HCT116 (cell line): ENCODE measurements at regions not wholly inside any gene's neighbourhood (a gene's known extent, or its start where the extent isn't known, plus 50 kb on each side); places are given as distances from the start of the nearest gene placed in this dataset.

Experiments
- ELF1 ChIP-seq: IDR thresholded peaks from 2 replicates; pipeline ENCODE4 v1.6.1; 2012; ENCODE audit warnings: low read depth, borderline replicate concordance
- EZH2 ChIP-seq: fragments of 200-600 bp; sonication (generic); IDR thresholded peaks from 2 replicates; pipeline ENCODE4 v1.6.1; 2017; ENCODE audit warnings: antibody characterized with exemption, mixed run types
- JUND ChIP-seq: IDR thresholded peaks from 2 replicates; pipeline ENCODE4 v1.6.1; 2012
- POLR2A ChIP-seq: IDR thresholded peaks from 2 replicates; pipeline ENCODE4 v1.7.0; 2011; ENCODE audit warnings: borderline replicate concordance; ENCODE audit not compliant: insufficient read depth, insufficient read length; ENCODE audit errors: extremely low read depth
- RAD21 ChIP-seq: IDR thresholded peaks from 2 replicates; pipeline ENCODE4 v1.6.1; 2012; ENCODE audit warnings: low read depth, mild to moderate bottlenecking
- SP1 ChIP-seq: IDR thresholded peaks from 2 replicates; pipeline ENCODE4 v1.6.1; 2012; ENCODE audit warnings: low read depth
- TCF7L2 ChIP-seq: IDR thresholded peaks from 2 replicates; pipeline ENCODE4 v1.7.0; 2011; ENCODE audit warnings: borderline replicate concordance, inconsistent platforms; ENCODE audit not compliant: insufficient read depth, insufficient read length; ENCODE audit errors: extremely low read depth
- YY1 ChIP-seq: IDR thresholded peaks from 2 replicates; pipeline ENCODE4 v1.6.1; 2011; ENCODE audit warnings: low read length, low read depth, moderate library complexity, mild to moderate bottlenecking; ENCODE audit not compliant: insufficient replicate concordance; ENCODE audit errors: extremely low read depth
- TF ChIP-seq, protein P1 (sequence below), 3 experiments: fragments of 200-600 bp in 1 of 3; sonication (generic) in 1 of 3; IDR thresholded peaks in 2 of 3; conservative IDR thresholded peaks in 1 of 3; 2 replicates each; pipeline ENCODE4 v1.5.1; 2012 to 2017; ENCODE audit warnings: low read depth in 2 of 3, low read length in 2 of 3, antibody characterized with exemption in 1 of 3, borderline replicate concordance in 1 of 3, control low read depth in 1 of 3, mild to moderate bottlenecking in 1 of 3, mixed read lengths in 1 of 3, mixed run types in 1 of 3, moderate library complexity in 1 of 3; ENCODE audit not compliant: insufficient read depth in 1 of 3
- TF ChIP-seq, protein P2 (sequence below): IDR thresholded peaks from 2 replicates; pipeline ENCODE4 v1.6.1; 2012; ENCODE audit warnings: low read depth

DNA sequence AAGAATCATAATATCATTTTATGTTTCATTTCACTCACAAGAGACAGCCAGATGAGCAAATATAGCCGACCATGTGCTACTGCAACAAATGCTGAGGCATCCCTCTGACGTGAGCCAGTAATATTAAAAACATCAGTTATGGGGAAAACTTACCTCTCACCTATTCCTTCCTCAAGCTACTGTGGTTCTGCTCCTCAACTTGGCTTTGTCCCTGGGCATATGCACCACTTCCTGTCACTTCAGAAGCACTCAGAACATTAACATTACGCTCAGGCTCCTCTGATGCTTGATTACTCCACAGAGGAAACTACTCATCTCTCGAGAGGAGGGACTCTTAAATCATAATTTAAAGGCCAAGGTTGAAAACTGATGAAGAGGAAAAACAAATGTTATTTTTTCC is 457.0 kb upstream of the ALCAM start:
- TF ChIP-seq SP1 (no peak), JUND (no peak), EZH2 (no peak), POLR2A (no peak), TCF7L2 (no peak), YY1 (no peak), RAD21 (no peak), ELF1 (no peak)
- TF ChIP-seq, protein P1, sequence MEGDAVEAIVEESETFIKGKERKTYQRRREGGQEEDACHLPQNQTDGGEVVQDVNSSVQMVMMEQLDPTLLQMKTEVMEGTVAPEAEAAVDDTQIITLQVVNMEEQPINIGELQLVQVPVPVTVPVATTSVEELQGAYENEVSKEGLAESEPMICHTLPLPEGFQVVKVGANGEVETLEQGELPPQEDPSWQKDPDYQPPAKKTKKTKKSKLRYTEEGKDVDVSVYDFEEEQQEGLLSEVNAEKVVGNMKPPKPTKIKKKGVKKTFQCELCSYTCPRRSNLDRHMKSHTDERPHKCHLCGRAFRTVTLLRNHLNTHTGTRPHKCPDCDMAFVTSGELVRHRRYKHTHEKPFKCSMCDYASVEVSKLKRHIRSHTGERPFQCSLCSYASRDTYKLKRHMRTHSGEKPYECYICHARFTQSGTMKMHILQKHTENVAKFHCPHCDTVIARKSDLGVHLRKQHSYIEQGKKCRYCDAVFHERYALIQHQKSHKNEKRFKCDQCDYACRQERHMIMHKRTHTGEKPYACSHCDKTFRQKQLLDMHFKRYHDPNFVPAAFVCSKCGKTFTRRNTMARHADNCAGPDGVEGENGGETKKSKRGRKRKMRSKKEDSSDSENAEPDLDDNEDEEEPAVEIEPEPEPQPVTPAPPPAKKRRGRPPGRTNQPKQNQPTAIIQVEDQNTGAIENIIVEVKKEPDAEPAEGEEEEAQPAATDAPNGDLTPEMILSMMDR (IDR thresholded peaks at IDR 0.05 in 2 of 3, conservative IDR thresholded peaks at IDR 0.05 in 1 of 3; ENCODE audit: borderline replicate concordance in 1 of 3, insufficient read depth in 1 of 3, low read depth in 2 of 3, low read length in 2 of 3): no peak
- TF ChIP-seq, protein P2, sequence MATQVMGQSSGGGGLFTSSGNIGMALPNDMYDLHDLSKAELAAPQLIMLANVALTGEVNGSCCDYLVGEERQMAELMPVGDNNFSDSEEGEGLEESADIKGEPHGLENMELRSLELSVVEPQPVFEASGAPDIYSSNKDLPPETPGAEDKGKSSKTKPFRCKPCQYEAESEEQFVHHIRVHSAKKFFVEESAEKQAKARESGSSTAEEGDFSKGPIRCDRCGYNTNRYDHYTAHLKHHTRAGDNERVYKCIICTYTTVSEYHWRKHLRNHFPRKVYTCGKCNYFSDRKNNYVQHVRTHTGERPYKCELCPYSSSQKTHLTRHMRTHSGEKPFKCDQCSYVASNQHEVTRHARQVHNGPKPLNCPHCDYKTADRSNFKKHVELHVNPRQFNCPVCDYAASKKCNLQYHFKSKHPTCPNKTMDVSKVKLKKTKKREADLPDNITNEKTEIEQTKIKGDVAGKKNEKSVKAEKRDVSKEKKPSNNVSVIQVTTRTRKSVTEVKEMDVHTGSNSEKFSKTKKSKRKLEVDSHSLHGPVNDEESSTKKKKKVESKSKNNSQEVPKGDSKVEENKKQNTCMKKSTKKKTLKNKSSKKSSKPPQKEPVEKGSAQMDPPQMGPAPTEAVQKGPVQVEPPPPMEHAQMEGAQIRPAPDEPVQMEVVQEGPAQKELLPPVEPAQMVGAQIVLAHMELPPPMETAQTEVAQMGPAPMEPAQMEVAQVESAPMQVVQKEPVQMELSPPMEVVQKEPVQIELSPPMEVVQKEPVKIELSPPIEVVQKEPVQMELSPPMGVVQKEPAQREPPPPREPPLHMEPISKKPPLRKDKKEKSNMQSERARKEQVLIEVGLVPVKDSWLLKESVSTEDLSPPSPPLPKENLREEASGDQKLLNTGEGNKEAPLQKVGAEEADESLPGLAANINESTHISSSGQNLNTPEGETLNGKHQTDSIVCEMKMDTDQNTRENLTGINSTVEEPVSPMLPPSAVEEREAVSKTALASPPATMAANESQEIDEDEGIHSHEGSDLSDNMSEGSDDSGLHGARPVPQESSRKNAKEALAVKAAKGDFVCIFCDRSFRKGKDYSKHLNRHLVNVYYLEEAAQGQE: no peak
